A673 (cell line): ENCODE measurements at regions not wholly inside any gene's neighbourhood (a gene's known extent, or its start where the extent isn't known, plus 50 kb on each side); places are given as distances from the start of the nearest gene placed in this dataset.

ENCODE experiments used
- EZH2 ChIP-seq: fragments of 200-600 bp; sonication (generic); IDR thresholded peaks from 2 replicates; pipeline ENCODE4 v1.6.1; 2017; ENCODE audit warnings: borderline replicate concordance, low read depth, mild to moderate bottlenecking, mixed read lengths, antibody characterized with exemption, low read length; ENCODE audit not compliant: poor library complexity, severe bottlenecking
- TF ChIP-seq, protein P1 (sequence below): fragments of 300-800, 200-600 bp; sonication (generic); conservative IDR thresholded peaks from 2 replicates; pipeline ENCODE4 v1.5.1; 2017; ENCODE audit warnings: low read depth, mild to moderate bottlenecking, antibody characterized with exemption, low read length, moderate library complexity, mixed read lengths

DNA sequence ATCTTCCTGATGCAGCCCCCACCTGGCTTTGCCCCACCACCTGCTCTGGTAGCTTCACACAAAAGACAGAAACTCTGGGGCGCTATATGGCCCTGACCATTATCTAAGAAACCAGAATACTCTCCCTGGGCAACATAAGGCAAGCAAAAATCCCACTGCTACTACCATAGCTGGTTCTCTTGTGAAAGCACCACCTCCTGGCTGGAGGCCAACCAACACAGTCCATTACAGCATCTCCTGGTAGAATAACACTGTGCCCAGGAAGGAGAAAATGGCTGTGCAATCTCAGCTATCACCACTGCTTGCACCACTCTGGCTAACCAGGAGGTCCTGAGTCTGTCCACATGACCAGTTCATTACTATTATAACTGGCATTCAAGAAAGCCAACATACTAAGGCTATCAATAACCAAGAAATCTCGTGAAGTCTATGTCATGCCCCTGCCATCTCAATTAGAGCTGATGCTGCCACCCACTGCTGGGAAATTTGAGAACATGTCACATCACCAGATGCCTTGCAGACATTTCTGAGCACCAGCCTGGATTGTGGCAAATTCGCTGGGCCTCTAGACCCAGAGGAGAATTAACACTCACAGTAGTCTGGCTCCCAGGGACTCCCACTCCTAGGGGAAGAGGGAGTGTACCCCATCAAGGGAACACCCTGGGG lies 1114.8 kb downstream of the ROBO2 start:
- TF ChIP-seq, protein P1, sequence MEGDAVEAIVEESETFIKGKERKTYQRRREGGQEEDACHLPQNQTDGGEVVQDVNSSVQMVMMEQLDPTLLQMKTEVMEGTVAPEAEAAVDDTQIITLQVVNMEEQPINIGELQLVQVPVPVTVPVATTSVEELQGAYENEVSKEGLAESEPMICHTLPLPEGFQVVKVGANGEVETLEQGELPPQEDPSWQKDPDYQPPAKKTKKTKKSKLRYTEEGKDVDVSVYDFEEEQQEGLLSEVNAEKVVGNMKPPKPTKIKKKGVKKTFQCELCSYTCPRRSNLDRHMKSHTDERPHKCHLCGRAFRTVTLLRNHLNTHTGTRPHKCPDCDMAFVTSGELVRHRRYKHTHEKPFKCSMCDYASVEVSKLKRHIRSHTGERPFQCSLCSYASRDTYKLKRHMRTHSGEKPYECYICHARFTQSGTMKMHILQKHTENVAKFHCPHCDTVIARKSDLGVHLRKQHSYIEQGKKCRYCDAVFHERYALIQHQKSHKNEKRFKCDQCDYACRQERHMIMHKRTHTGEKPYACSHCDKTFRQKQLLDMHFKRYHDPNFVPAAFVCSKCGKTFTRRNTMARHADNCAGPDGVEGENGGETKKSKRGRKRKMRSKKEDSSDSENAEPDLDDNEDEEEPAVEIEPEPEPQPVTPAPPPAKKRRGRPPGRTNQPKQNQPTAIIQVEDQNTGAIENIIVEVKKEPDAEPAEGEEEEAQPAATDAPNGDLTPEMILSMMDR: no peak
- TF ChIP-seq EZH2: no peak
